ENCODE measurements at regions not wholly inside any gene's neighbourhood (a gene's known extent, or its start where the extent isn't known, plus 50 kb on each side); places are given as distances from the start of the nearest gene placed in this dataset.

DNA sequence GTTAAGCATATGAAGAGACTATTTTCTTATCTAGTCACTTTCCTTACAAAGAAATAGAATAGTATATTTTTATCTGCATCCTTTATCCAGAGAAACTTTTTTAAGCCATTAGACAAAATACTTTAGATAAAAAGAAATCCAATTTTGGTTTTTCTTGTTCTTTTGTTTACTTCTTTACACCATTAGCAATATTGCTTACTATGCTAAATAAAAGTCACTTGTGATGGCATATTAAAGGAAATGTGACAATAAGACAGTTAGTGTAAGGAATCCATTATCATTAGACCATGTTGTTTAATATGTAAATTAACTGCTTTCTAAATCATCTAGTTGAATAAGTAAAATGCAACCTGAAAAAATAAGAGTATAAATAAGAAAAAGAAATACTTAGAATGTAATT is 2582.7 kb downstream of the ARAP2 start:
- TF ChIP-seq, protein P1, sequence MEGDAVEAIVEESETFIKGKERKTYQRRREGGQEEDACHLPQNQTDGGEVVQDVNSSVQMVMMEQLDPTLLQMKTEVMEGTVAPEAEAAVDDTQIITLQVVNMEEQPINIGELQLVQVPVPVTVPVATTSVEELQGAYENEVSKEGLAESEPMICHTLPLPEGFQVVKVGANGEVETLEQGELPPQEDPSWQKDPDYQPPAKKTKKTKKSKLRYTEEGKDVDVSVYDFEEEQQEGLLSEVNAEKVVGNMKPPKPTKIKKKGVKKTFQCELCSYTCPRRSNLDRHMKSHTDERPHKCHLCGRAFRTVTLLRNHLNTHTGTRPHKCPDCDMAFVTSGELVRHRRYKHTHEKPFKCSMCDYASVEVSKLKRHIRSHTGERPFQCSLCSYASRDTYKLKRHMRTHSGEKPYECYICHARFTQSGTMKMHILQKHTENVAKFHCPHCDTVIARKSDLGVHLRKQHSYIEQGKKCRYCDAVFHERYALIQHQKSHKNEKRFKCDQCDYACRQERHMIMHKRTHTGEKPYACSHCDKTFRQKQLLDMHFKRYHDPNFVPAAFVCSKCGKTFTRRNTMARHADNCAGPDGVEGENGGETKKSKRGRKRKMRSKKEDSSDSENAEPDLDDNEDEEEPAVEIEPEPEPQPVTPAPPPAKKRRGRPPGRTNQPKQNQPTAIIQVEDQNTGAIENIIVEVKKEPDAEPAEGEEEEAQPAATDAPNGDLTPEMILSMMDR (IDR thresholded peaks at IDR 0.05; ENCODE audit: borderline replicate concordance, extremely low read depth, insufficient read depth) = no peak
- no peaks in the 10 kb centered on the region for H3K27me3 ChIP-seq (ENCODE audit: control insufficient read depth, insufficient read depth, low read length)
- H3K36me3 ChIP-seq (ENCODE audit: control insufficient read depth in 2 of 3, insufficient read depth in 3 of 3, low read length in 3 of 3) = no peaks in the 10 kb centered on the region
- H3K4me1 ChIP-seq (ENCODE audit: control insufficient read depth in 2 of 3, insufficient read depth in 2 of 3, low read depth in 1 of 3, low read length in 3 of 3) = no peaks in the 10 kb centered on the region
- intact Hi-C loops (cut with DNase I) = no loop called here
- no peak overlapping the region for H3K9ac ChIP-seq (ENCODE audit: low read length in 3 of 3)
- no peak overlapping the region for H3K4me3 ChIP-seq (ENCODE audit: low read length in 3 of 3)
- H3K9me3 ChIP-seq (ENCODE audit: control insufficient read depth in 2 of 3, insufficient read depth in 1 of 3, low read length in 3 of 3) = peaks cover 0 to 7% (median 2%) of the 10 kb centered on the region in 3 donors
- DNase-seq = no peak
- H3K27ac ChIP-seq (ENCODE audit: low read depth in 2 of 2, low read length in 2 of 2) = no peak overlapping the region
- FAIRE-seq = no peak

DNA sequence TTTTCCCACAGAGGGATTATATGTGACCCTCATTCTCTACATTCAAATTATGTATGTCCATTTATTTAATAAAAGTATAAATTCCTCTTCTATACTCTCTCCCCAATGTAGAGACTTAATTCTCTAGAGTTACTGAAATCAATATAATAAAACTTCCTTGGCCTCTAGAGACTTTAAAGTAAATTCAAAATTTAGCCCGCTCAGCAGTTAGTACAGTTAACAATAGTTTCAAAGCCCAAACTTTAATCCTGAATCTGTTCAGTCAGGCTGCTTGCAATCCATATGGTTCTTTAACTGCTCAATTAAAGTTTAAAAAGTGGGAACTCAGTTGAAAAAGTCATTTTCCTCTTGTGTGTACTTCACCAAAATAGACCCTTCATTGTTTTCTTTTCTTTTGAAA is 2558.4 kb downstream of the ARAP2 start:
- intact Hi-C loops (cut with DNase I) = no loop called here
- H3K4me3 ChIP-seq (ENCODE audit: low read length in 3 of 3) = no peak overlapping the region
- H3K4me1 ChIP-seq (ENCODE audit: control insufficient read depth in 2 of 3, insufficient read depth in 2 of 3, low read depth in 1 of 3, low read length in 3 of 3) = no peaks in the 10 kb centered on the region
- FAIRE-seq (no peak), DNase-seq (no peak)
- H3K9ac ChIP-seq (ENCODE audit: low read length in 3 of 3) = no peak overlapping the region
- no peak overlapping the region for H3K27ac ChIP-seq (ENCODE audit: low read depth in 2 of 2, low read length in 2 of 2)
- TF ChIP-seq, protein P1 (IDR thresholded peaks at IDR 0.05; ENCODE audit: borderline replicate concordance, extremely low read depth, insufficient read depth) = no peak
- H3K27me3 ChIP-seq (ENCODE audit: control insufficient read depth, insufficient read depth, low read length) = no peaks in the 10 kb centered on the region
- H3K9me3 ChIP-seq (ENCODE audit: control insufficient read depth in 2 of 3, insufficient read depth in 1 of 3, low read length in 3 of 3) = peaks cover 0 to 4% (median 2%) of the 10 kb centered on the region in 3 donors
- H3K36me3 ChIP-seq (ENCODE audit: control insufficient read depth in 2 of 3, insufficient read depth in 3 of 3, low read length in 3 of 3) = no peaks in the 10 kb centered on the region

DNA sequence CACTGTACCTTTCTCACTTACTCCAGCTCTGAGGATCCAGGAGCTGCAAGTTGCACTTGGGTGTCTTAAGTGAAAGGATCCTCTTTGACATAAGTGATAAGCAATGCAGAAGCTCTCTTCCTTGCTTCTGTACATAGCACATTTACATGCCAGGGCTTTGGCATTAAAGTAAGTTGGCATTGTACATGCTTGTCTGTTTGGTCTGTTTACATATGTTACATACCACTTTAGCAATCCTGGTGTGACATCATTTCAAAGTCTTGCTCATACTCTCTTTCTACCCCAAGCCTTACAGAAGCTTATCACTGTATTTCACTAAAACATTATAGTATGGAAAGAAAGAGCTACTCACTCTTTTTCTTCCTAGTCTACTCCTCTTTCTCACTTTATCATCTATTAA is 2548.3 kb downstream of the ARAP2 start:
- DNase-seq = no peak
- H3K4me1 ChIP-seq (ENCODE audit: control insufficient read depth in 2 of 3, insufficient read depth in 2 of 3, low read depth in 1 of 3, low read length in 3 of 3) = no peaks in the 10 kb centered on the region
- TF ChIP-seq, protein P1 (IDR thresholded peaks at IDR 0.05; ENCODE audit: borderline replicate concordance, extremely low read depth, insufficient read depth) = no peak

DNA sequence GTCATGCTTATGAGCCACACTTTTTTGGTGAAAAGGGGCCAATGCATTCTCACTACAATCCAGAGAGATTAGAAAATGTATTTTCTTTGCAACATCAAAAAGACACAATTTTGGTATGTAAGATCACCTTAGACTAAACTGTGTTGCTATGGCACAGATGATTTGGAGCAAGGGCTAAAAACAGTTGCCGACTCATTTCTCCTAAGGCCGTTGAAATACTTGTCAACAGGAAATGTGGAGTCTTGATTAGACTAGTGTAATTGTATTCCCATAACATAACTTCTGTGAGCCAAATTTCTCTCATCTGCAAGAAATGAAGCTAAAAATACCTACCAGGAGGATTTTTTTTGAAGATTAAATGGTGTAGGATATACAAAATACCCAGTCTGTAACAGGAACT is 2547.7 kb downstream of the ARAP2 start:
- Histone ChIP-seq H3K4me3 (ENCODE audit: low read length in 3 of 3) (no peak overlapping the region), H3K36me3 (ENCODE audit: control insufficient read depth in 2 of 3, insufficient read depth in 3 of 3, low read length in 3 of 3) (no peaks in the 10 kb centered on the region), H3K27me3 (ENCODE audit: control insufficient read depth, insufficient read depth, low read length) (no peaks in the 10 kb centered on the region), H3K9me3 (ENCODE audit: control insufficient read depth in 2 of 3, insufficient read depth in 1 of 3, low read length in 3 of 3) (peaks cover 0 to 3% (median 2%) of the 10 kb centered on the region in 3 donors), H3K9ac (ENCODE audit: low read length in 3 of 3) (no peak overlapping the region), H3K27ac (ENCODE audit: low read depth in 2 of 2, low read length in 2 of 2) (no peak overlapping the region), H3K4me1 (ENCODE audit: control insufficient read depth in 2 of 3, insufficient read depth in 2 of 3, low read depth in 1 of 3, low read length in 3 of 3) (no peaks in the 10 kb centered on the region)
- TF ChIP-seq, protein P1 (IDR thresholded peaks at IDR 0.05; ENCODE audit: borderline replicate concordance, extremely low read depth, insufficient read depth) = no peak
- DNase-seq = no peak
- FAIRE-seq = no peak
- intact Hi-C loops (cut with DNase I) = no loop called here

More for the DNA sequence above, 2548.3 kb downstream of the ARAP2 start:
- Histone ChIP-seq H3K27ac (ENCODE audit: low read depth in 2 of 2, low read length in 2 of 2) (no peak overlapping the region), H3K4me3 (ENCODE audit: low read length in 3 of 3) (no peak overlapping the region), H3K9me3 (ENCODE audit: control insufficient read depth in 2 of 3, insufficient read depth in 1 of 3, low read length in 3 of 3) (peaks cover 0 to 3% (median 2%) of the 10 kb centered on the region in 3 donors), H3K36me3 (ENCODE audit: control insufficient read depth in 2 of 3, insufficient read depth in 3 of 3, low read length in 3 of 3) (no peaks in the 10 kb centered on the region), H3K27me3 (ENCODE audit: control insufficient read depth, insufficient read depth, low read length) (no peaks in the 10 kb centered on the region), H3K9ac (ENCODE audit: low read length in 3 of 3) (no peak overlapping the region)
- intact Hi-C loops (cut with DNase I) = no loop called here
- no peak for FAIRE-seq

Data from kidney (tissue), 13 donors.